Stimulated activated CD4-positive, alpha-beta T cell treated with anti-CD3 and anti-CD28 coated beads, Interleukin-1b, Interleukin-23, amount 100 ng/mL, for 48 hours (primary cell): ENCODE measurements at regions not wholly inside any gene's neighbourhood (a gene's known extent, or its start where the extent isn't known, plus 50 kb on each side); places are given as distances from the start of the nearest gene placed in this dataset.
"Not testable (repeated sequence)": the region's sequence is repeated elsewhere in the genome, so short reads cannot be mapped to it uniquely, and the experiment has no call there.

Experiments used
- DNase-seq: peaks from one replicate; pipeline ENCODE4 v3.0.0-alpha.2; 2020

DNA sequence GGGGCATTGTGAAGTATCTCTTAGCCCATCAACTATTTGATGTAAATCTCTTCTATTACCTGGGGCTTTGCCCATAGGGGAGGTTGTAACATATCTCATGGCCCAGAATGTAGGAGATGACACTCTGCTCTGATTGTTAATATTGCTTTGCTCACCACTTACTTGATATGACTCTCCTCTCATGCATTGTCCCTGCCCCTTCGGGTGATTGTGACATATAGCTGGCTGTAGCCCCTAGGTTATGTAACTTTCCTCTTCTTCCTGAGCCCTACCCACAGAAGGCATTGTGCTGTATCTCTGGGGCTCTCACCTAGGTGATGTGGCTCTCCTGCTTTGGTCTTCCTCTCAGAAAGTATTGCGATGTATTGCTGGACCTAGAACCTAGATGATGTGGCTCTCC is 69.1 kb upstream of the ZNF91 start:
- DNase-seq: not testable (repeated sequence)

DNA sequence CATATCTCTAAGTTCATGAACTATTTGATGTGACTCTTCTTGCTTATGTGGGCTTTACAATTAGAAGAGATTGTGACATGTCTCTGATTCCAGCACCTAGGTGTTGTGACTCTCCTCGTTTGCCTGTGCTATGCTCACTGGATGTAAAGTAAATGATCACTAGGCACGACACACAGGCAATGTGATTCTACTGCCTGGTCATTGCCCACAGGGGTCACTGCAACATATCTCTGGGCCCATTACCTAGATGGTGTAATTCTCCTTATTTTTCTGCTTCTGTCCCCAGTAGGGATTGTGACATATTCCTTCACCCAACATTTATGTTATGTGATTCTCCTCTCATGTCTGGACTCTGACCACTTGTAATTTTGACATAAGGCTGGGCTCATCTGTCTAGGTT is 65.8 kb upstream of the ZNF91 start:
- DNase-seq: no peak

DNA sequence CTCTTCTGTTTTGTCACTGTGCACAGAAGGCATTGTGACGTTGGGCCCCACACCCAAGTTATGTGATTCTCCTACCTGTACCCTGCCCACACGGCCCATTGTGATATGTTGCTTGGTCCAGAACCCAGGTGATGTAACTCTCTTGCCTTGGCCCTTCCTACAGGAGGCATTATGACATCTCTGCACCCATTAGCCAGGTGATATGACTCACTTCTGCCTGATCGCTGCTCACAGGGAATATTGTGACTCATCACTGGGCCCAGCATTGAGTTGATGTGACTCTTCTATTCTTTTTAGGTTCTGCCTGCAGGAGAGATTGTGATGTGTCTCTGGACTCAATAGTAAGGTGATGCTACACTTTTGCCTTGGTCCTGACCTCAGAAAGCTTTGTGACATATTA is 65.4 kb upstream of the ZNF91 start:
- no peak for DNase-seq
